Smooth muscle cell (in vitro differentiated cells): ENCODE measurements at regions not wholly inside any gene's neighbourhood (a gene's known extent, or its start where the extent isn't known, plus 50 kb on each side); places are given as distances from the start of the nearest gene placed in this dataset.
A peak's percentile ranks its signal among the peaks of the same experiment; 100 is the strongest.

Source experiments
- DNase-seq: peaks from one replicate; lab custom pipeline; 2025; ENCODE audit not compliant: unreplicated experiment; lab: John Stamatoyannopoulos, UW
- H2AFZ ChIP-seq: fragments of 200-600 bp; sonication (generic); 2 replicates; pipeline ENCODE4 v1.6.0; 2016; ENCODE audit warnings: antibody characterized with exemption, low read depth, mild to moderate bottlenecking
- H3F3A ChIP-seq: fragments of 200-600 bp; sonication (generic); 2 replicates; pipeline ENCODE4 v1.6.0; 2017; ENCODE audit warnings: antibody characterized with exemption, low read depth
- H3K27ac ChIP-seq: fragments of 200-600 bp; sonication (generic); 2 replicates; pipeline ENCODE4 v1.5.1; 2016; ENCODE audit warnings: low read depth, mild to moderate bottlenecking
- H3K27me3 ChIP-seq: fragments of 200-600 bp; sonication (generic); 2 replicates; pipeline ENCODE4 v1.6.1; 2016; ENCODE audit warnings: low read depth, mild to moderate bottlenecking
- H3K36me3 ChIP-seq: fragments of 200-600 bp; sonication (generic); 2 replicates; pipeline ENCODE4 v1.5.1; 2016; ENCODE audit warnings: low read depth
- H3K4me1 ChIP-seq: fragments of 200-600 bp; sonication (generic); 2 replicates; pipeline ENCODE4 v1.5.1; 2016; ENCODE audit warnings: low read depth
- H3K4me2 ChIP-seq: fragments of 200-600 bp; sonication (generic); 2 replicates; pipeline ENCODE4 v1.6.0; 2016; ENCODE audit warnings: mild to moderate bottlenecking
- H3K4me3 ChIP-seq: fragments of 200-600 bp; sonication (generic); 2 replicates; pipeline ENCODE4 v1.5.1; 2016; ENCODE audit warnings: mild to moderate bottlenecking
- H3K79me2 ChIP-seq: fragments of 200-600 bp; sonication (generic); 2 replicates; pipeline ENCODE4 v1.6.0; 2016; ENCODE audit warnings: low read depth, mild to moderate bottlenecking
- H3K9ac ChIP-seq: fragments of 200-600 bp; sonication (generic); 2 replicates; pipeline ENCODE4 v1.6.0; 2016; ENCODE audit warnings: low read depth
- H3K9me3 ChIP-seq: fragments of 200-600 bp; sonication (generic); replicated peaks from 2 replicates; pipeline ENCODE4 v1.5.1; 2016; ENCODE audit warnings: low read depth
- H4K20me1 ChIP-seq: fragments of 200-600 bp; sonication (generic); 2 replicates; pipeline ENCODE4 v1.6.0; 2016; ENCODE audit warnings: low read depth
- WGBS: methylation state at CpG from one replicate; pipeline ENCODE4 v1.1.7; 2016; ENCODE audit warnings: low lambda C conversion rate; 5-methylcytosine and 5-hydroxymethylcytosine counted together
- TF ChIP-seq, protein P1 (sequence below): fragments of 200-600 bp; sonication (generic); IDR thresholded peaks from 2 replicates; pipeline ENCODE4 v1.5.1; 2017; ENCODE audit warnings: borderline replicate concordance, mild to moderate bottlenecking, antibody characterized with exemption; ENCODE audit not compliant: insufficient read depth, poor library complexity, severe bottlenecking

DNA sequence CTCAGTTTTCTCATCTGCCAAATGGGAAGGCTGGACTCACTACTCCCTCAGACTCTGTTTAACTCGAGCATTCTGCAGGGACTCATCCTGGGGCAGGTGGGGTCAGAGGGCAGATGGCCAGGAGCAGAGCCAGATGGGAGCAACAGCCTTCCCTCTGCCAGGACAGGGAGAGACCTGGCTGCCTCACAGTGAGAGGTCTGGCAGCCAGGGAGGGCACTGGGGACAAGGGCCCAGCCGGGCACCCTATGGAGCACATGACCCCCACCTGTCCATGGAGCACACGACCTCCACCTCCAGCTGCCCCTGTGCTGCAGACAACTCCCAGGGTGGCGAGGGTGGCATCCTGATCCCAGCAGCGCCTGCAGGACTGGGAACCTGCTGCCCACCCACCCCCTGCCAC lies 67.4 kb downstream of the IGLL1 start:
- Histone ChIP-seq H3K27me3 (no peaks in the 10 kb centered on the region), H3F3A (no peaks in the 10 kb centered on the region), H3K4me3 (no peak overlapping the region), H3K27ac (no peak overlapping the region), H3K9ac (no peak overlapping the region), H2AFZ (no peak overlapping the region), H4K20me1 (no peaks in the 10 kb centered on the region), H3K9me3 (no peaks in the 10 kb centered on the region), H3K79me2 (no peaks in the 10 kb centered on the region), H3K4me1 (no peaks in the 10 kb centered on the region), H3K36me3 (no peaks in the 10 kb centered on the region), H3K4me2 (no peak overlapping the region)
- TF ChIP-seq, protein P1, sequence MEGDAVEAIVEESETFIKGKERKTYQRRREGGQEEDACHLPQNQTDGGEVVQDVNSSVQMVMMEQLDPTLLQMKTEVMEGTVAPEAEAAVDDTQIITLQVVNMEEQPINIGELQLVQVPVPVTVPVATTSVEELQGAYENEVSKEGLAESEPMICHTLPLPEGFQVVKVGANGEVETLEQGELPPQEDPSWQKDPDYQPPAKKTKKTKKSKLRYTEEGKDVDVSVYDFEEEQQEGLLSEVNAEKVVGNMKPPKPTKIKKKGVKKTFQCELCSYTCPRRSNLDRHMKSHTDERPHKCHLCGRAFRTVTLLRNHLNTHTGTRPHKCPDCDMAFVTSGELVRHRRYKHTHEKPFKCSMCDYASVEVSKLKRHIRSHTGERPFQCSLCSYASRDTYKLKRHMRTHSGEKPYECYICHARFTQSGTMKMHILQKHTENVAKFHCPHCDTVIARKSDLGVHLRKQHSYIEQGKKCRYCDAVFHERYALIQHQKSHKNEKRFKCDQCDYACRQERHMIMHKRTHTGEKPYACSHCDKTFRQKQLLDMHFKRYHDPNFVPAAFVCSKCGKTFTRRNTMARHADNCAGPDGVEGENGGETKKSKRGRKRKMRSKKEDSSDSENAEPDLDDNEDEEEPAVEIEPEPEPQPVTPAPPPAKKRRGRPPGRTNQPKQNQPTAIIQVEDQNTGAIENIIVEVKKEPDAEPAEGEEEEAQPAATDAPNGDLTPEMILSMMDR, result no peak
- DNase-seq, result no peak
- 91% methylated on average over 5 of the region's 5 CpGs for WGBS

DNA sequence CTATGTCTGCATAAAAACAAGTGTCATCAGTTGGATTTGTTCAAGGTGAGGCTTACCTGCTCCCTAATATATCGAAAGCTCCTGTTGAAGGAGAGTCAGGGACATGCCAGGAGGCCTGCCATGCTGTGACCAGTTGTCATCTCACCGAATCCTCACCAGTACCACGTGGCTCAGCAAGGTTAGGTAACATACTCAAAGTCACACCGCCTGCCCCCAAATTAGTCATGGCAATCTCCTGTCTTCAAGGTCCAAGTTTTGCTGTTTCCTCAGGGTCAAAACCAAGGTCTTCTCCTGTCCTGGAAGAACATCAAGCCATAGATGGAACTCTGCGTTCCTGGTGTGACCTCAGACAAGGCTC lies 67.8 kb downstream of the IGLL1 start:
- Histone ChIP-seq H3K79me2 (no peaks in the 10 kb centered on the region), H2AFZ (no peak overlapping the region), H3K36me3 (no peaks in the 10 kb centered on the region), H4K20me1 (no peaks in the 10 kb centered on the region), H3K4me1 (no peaks in the 10 kb centered on the region), H3K27me3 (no peaks in the 10 kb centered on the region), H3K9me3 (no peaks in the 10 kb centered on the region), H3K27ac (no peak overlapping the region), H3F3A (no peaks in the 10 kb centered on the region), H3K4me3 (no peak overlapping the region), H3K9ac (no peak overlapping the region), H3K4me2 (no peak overlapping the region)
- TF ChIP-seq, protein P1, result no peak
- DNase-seq, result no peak
- 96% methylated on average over 5 of the region's 5 CpGs for WGBS

DNA sequence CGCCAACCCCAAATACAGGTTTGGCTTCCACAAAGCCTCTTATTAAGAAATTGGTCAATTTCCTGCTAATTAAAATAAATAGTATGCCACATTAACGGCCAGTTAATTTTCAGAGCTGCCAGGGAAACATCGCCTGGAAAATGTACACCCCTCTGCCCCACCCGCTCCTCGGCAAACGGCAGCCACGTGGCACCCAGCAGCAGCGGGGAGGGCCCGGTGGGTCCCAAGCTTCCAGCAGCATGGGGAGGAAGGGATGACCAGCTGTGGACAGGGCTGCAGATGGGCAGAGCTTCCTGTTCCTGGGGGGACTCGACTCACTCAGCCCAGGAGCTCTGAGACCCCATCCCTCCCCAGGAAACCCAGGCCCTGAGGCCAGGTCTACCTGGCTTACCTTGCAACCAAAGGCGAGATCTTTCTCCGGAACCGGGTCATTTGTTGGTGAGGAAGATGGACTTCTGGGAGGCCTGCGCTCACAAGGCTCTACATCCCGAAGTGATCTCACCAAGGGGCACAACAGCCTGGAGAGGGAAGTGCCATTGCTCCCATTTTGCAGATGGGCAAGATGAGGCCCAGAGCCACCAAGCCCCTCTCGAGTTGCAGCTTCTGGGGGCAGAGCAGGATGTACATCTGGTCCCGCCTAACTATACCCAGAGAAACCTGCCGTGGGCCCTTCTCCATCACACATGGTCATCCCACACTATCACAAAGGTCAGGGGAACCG lies 68.3 kb downstream of the IGLL1 start:
- no peak for DNase-seq
- TF ChIP-seq, protein P1, result no peak
- Histone ChIP-seq H3K79me2 (no peaks in the 10 kb centered on the region), H3K27ac (no peak overlapping the region), H3K36me3 (no peaks in the 10 kb centered on the region), H3K4me2 (no peak overlapping the region), H3K27me3 (no peaks in the 10 kb centered on the region), H3K9ac (no peak overlapping the region), H3K4me3 (no peak overlapping the region), H3K4me1 (no peaks in the 10 kb centered on the region), H3F3A (no peaks in the 10 kb centered on the region), H2AFZ (no peak overlapping the region), H4K20me1 (no peaks in the 10 kb centered on the region), H3K9me3 (no peaks in the 10 kb centered on the region)
- 74% methylated on average over 18 of the region's 19 CpGs for WGBS

DNA sequence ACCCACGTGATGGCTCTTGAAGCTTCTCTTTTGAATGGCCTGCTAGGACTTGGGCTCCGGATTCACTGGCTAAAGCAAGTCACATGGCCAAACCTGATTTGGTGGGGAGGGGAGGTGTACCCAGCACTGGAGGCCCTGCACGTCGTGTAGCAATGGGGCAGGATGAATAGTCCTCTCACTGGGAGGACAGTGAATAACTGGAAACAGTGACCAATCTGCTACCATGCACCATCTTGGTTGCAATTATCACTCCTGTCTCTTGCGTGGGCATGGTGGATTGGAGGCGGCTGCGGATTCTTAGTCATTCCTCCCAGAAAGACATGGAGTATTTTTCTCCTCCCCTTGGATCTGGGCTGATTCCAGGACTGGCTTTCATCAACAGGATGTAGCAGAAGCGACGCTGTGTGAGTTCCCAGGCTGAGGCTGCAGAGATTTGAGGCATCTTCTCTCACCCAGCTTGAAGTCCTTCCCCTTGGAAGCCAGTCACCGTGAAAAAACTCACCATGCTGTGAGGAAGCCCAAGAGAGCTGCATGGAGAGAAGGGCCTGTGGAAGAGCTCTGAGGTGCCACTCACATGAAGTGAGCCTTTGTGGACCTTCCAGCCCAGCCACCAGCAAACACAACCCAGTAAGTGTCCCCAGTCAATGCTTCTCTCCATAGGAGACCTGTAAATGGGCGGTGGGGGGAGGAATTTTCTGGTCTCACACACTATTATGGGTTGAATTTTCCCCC lies 70.4 kb downstream of the IGLL1 start:
- H4K20me1 ChIP-seq, result no peaks in the 10 kb centered on the region
- peak overlapping the region; percentile 11 for H3K4me2 ChIP-seq
- no peaks in the 10 kb centered on the region for H3F3A ChIP-seq
- WGBS, result 24% methylated on average over 11 of the region's 11 CpGs
- H3K9me3 ChIP-seq, result no peaks in the 10 kb centered on the region
- H3K27me3 ChIP-seq, result no peaks in the 10 kb centered on the region
- H3K9ac ChIP-seq, result no peak overlapping the region
- no peaks in the 10 kb centered on the region for H3K79me2 ChIP-seq
- no peaks in the 10 kb centered on the region for H3K4me1 ChIP-seq
- no peak overlapping the region for H3K4me3 ChIP-seq
- DNase-seq, result no peak
- peak overlapping the region; percentile 20 for H3K27ac ChIP-seq
- H2AFZ ChIP-seq, result no peak overlapping the region
- TF ChIP-seq, protein P1, result no peak
- H3K36me3 ChIP-seq, result no peaks in the 10 kb centered on the region
